Ishikawa (cell line): ENCODE measurements at regions not wholly inside any gene's neighbourhood (a gene's known extent, or its start where the extent isn't known, plus 50 kb on each side); places are given as distances from the start of the nearest gene placed in this dataset.

Experiments used
- CEBPB ChIP-seq: IDR thresholded peaks from 2 replicates; pipeline ENCODE4 v1.6.1; 2012
- CREB1 ChIP-seq: IDR thresholded peaks from 2 replicates; pipeline ENCODE4 v1.6.1; 2012; ENCODE audit warnings: low read depth
- EGR1 ChIP-seq: IDR thresholded peaks from 2 replicates; pipeline ENCODE4 v1.6.1; 2012
- EP300 ChIP-seq: IDR thresholded peaks from 2 replicates; pipeline ENCODE4 v1.6.1; 2012; ENCODE audit warnings: borderline replicate concordance
- FOXM1 ChIP-seq: IDR thresholded peaks from 2 replicates; pipeline ENCODE4 v1.6.1; 2012; ENCODE audit warnings: low read depth, borderline replicate concordance
- NFIC ChIP-seq: IDR thresholded peaks from 2 replicates; pipeline ENCODE4 v1.6.1; 2012
- RAD21 ChIP-seq: IDR thresholded peaks from 2 replicates; pipeline ENCODE4 v1.6.1; 2012; ENCODE audit warnings: low read depth
- TAF1 ChIP-seq: IDR thresholded peaks from 2 replicates; pipeline ENCODE4 v1.6.1; 2012; ENCODE audit warnings: low read depth, mild to moderate bottlenecking
- TCF12 ChIP-seq: IDR thresholded peaks from 2 replicates; pipeline ENCODE4 v1.6.1; 2012; ENCODE audit warnings: low read depth
- TEAD4 ChIP-seq: IDR thresholded peaks from 2 replicates; pipeline ENCODE4 v1.6.1; 2012
- YY1 ChIP-seq: IDR thresholded peaks from 2 replicates; pipeline ENCODE4 v1.6.1; 2012; ENCODE audit warnings: low read depth
- ZBTB7A ChIP-seq: IDR thresholded peaks from 2 replicates; pipeline ENCODE4 v1.6.1; 2012; ENCODE audit warnings: low read depth
- TF ChIP-seq, protein P1 (sequence below): IDR thresholded peaks from 2 replicates; pipeline ENCODE4 v1.6.1; 2012; ENCODE audit warnings: low read depth, mild to moderate bottlenecking
- TF ChIP-seq, protein P2 (sequence below): IDR thresholded peaks from 2 replicates; pipeline ENCODE4 v1.6.1; 2012
- TF ChIP-seq, protein P3 (sequence below): IDR thresholded peaks from 2 replicates; pipeline ENCODE4 v1.6.1; 2012

DNA sequence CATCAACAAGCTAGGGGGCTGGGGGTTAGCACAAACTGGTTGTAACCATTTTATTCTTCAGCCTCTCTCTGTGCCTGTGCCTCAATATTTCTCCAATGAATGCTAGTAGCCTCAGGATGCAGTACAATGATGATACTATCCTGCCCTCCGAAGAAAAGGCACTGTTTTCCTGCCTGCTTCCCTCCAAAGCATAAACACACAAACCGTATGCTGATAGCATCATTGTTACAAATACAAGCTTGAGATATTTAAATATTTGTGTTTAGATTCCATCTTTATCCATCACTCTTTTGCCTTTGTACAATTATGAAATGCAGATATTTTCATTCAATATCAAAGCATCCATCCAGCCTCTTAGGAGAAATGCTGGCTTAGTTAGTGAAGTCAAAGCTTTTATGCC lies 404.8 kb downstream of the DUSP10 start:
- no peak for TF ChIP-seq EGR1
- no peak for TF ChIP-seq FOXM1
- TF ChIP-seq RAD21 = no peak
- no peak for TF ChIP-seq TEAD4
- TF ChIP-seq ZBTB7A = no peak
- TF ChIP-seq YY1 = no peak
- TF ChIP-seq CREB1 = no peak
- TF ChIP-seq, protein P1, sequence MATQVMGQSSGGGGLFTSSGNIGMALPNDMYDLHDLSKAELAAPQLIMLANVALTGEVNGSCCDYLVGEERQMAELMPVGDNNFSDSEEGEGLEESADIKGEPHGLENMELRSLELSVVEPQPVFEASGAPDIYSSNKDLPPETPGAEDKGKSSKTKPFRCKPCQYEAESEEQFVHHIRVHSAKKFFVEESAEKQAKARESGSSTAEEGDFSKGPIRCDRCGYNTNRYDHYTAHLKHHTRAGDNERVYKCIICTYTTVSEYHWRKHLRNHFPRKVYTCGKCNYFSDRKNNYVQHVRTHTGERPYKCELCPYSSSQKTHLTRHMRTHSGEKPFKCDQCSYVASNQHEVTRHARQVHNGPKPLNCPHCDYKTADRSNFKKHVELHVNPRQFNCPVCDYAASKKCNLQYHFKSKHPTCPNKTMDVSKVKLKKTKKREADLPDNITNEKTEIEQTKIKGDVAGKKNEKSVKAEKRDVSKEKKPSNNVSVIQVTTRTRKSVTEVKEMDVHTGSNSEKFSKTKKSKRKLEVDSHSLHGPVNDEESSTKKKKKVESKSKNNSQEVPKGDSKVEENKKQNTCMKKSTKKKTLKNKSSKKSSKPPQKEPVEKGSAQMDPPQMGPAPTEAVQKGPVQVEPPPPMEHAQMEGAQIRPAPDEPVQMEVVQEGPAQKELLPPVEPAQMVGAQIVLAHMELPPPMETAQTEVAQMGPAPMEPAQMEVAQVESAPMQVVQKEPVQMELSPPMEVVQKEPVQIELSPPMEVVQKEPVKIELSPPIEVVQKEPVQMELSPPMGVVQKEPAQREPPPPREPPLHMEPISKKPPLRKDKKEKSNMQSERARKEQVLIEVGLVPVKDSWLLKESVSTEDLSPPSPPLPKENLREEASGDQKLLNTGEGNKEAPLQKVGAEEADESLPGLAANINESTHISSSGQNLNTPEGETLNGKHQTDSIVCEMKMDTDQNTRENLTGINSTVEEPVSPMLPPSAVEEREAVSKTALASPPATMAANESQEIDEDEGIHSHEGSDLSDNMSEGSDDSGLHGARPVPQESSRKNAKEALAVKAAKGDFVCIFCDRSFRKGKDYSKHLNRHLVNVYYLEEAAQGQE = no peak
- TF ChIP-seq, protein P2, sequence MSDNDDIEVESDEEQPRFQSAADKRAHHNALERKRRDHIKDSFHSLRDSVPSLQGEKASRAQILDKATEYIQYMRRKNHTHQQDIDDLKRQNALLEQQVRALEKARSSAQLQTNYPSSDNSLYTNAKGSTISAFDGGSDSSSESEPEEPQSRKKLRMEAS = no peak
- TF ChIP-seq NFIC = no peak
- no peak for TF ChIP-seq EP300
- no peak for TF ChIP-seq CEBPB
- TF ChIP-seq TAF1 = no peak
- TF ChIP-seq, protein P3, sequence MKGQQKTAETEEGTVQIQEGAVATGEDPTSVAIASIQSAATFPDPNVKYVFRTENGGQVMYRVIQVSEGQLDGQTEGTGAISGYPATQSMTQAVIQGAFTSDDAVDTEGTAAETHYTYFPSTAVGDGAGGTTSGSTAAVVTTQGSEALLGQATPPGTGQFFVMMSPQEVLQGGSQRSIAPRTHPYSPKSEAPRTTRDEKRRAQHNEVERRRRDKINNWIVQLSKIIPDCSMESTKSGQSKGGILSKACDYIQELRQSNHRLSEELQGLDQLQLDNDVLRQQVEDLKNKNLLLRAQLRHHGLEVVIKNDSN = no peak
- no peak for TF ChIP-seq TCF12

DNA sequence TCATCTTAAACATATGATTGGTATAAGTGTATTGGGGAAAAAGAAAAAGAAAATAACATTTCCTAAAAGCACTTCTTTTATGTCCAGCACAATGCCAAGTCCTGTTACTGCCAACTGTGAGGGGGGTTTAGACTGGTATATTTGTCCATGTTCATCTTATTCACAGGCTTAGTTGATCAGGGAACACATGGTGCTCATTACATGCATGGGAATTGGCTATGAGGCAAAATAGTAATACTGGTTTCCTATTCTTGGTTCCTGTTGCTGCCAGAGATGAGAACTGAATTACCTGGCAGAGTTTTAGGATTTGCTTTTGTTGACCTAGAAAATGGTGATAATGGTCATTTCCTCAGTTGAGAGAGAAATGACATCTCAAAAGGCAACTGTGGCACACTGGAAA lies 398.8 kb downstream of the DUSP10 start:
- TF ChIP-seq RAD21 (no peak), CREB1 (no peak), TCF12 (no peak), FOXM1 (no peak), CEBPB (no peak), YY1 (no peak)
- TF ChIP-seq, protein P1 = no peak
- TF ChIP-seq, protein P2 = no peak
- TF ChIP-seq, protein P3 = no peak

DNA sequence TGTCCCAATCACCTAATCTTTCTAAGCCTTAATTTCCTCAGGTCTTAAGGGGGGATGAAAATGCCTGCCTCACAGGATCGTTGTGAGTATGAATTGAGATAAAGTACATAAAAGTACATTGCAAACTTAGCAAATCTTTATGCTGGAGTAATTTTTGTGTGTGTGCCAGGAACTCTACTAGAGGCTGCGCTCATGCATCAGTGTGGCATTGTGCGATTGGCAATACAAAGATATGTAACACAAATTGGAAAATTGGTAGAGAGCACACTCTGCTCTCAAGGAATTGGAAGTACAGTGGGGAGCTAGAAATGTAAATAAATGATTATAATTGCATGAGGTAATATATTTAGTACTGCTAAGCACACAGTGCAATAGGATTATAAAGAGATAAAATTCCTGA lies 398.3 kb downstream of the DUSP10 start:
- TF ChIP-seq CREB1 (no peak), FOXM1 (no peak), ZBTB7A (no peak), EP300 (no peak), NFIC (no peak)

DNA sequence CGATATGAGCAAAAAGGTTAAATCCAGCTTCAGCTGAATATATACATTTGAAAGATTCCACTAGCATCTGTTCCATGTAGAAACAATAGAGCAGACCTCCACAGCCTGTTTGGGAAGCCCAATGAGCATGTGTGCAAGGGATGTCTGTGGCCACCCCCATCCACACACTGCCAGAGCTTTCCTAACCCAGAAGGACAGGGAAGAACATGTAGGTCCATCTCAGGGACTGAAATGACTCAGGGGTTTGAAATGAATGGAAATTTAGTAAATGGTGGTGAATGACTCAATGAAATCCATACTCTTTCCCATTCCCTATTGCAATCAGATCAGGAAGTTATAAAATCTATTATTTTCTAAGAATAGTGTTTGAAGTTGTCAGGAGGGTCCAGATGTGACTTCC lies 397.2 kb downstream of the DUSP10 start:
- TF ChIP-seq TEAD4 (no peak), EGR1 (no peak), NFIC (no peak), TAF1 (no peak), CEBPB (no peak), YY1 (no peak), TCF12 (no peak), FOXM1 (no peak), EP300 (no peak), RAD21 (no peak), CREB1 (no peak), ZBTB7A (no peak)
- TF ChIP-seq, protein P2 = no peak
- TF ChIP-seq, protein P3 = no peak
- TF ChIP-seq, protein P1 = no peak
